ENCODE measurements at regions not wholly inside any gene's neighbourhood (a gene's known extent, or its start where the extent isn't known, plus 50 kb on each side); places are given as distances from the start of the nearest gene placed in this dataset.
"Not testable (repeated sequence)": the region's sequence is repeated elsewhere in the genome, so short reads cannot be mapped to it uniquely, and the experiment has no call there.

DNA sequence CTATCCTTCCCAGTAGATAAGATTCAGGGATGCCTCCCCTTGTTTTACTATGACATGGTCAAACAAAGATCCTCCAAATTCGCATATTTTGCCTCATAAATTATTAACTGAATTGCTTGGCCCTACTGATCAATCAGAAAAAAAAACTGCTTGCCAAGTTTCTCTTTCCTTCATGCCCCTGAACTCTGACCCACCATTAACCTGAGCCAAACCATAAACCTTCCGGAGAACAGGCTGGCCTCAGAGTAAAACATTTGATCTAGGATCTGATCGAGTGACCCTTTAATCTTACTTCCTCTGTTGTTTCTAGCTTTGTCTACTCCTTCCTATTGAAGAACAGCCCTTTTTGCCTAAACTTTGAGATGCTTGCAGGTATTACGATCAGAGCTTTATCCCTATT lies 209.7 kb upstream of the FAM47A start:
- Histone ChIP-seq H3K36me3 (no peaks in the 10 kb centered on the region), H3K27me3 (ENCODE audit: low read depth) (no peaks in the 10 kb centered on the region), H3K27ac (no peak overlapping the region), H3K9me3 (no peaks in the 10 kb centered on the region), H3K4me1 (no peaks in the 10 kb centered on the region), H3K4me3 (no peak overlapping the region)
- TF ChIP-seq, protein P1, sequence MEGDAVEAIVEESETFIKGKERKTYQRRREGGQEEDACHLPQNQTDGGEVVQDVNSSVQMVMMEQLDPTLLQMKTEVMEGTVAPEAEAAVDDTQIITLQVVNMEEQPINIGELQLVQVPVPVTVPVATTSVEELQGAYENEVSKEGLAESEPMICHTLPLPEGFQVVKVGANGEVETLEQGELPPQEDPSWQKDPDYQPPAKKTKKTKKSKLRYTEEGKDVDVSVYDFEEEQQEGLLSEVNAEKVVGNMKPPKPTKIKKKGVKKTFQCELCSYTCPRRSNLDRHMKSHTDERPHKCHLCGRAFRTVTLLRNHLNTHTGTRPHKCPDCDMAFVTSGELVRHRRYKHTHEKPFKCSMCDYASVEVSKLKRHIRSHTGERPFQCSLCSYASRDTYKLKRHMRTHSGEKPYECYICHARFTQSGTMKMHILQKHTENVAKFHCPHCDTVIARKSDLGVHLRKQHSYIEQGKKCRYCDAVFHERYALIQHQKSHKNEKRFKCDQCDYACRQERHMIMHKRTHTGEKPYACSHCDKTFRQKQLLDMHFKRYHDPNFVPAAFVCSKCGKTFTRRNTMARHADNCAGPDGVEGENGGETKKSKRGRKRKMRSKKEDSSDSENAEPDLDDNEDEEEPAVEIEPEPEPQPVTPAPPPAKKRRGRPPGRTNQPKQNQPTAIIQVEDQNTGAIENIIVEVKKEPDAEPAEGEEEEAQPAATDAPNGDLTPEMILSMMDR (IDR thresholded peaks at IDR 0.05), result no peak
- no peak for DNase-seq
- intact Hi-C loops (cut with DNase I), result no loop called here
- ATAC-seq, result no peak

DNA sequence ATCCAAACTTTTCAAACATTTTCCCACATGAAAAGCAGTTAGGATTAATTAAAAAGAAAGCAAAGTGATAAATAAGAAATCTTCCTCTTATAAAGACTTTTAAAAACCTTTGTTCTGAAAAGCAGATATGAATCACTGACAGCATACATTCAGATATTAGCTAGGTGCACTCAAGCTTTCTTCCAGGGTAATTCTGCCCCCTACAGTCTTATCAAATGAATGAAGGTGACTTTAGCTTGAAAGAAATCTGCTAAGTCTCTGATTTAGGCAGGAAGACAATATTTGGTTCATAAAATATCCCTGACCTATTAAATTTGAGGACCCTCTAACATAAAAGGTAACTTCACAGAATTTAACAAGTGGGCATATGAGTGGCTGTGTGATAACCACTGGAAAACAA lies 209.1 kb upstream of the FAM47A start:
- ATAC-seq (no peak), DNase-seq (no peak)
- H3K4me1 ChIP-seq, result no peaks in the 10 kb centered on the region
- no peak overlapping the region for H3K27ac ChIP-seq
- intact Hi-C loops (cut with DNase I), result no loop called here
- no peaks in the 10 kb centered on the region for H3K27me3 ChIP-seq (ENCODE audit: low read depth)
- TF ChIP-seq, protein P1 (IDR thresholded peaks at IDR 0.05), result no peak
- no peaks in the 10 kb centered on the region for H3K36me3 ChIP-seq
- no peak overlapping the region for H3K4me3 ChIP-seq
- no peaks in the 10 kb centered on the region for H3K9me3 ChIP-seq

DNA sequence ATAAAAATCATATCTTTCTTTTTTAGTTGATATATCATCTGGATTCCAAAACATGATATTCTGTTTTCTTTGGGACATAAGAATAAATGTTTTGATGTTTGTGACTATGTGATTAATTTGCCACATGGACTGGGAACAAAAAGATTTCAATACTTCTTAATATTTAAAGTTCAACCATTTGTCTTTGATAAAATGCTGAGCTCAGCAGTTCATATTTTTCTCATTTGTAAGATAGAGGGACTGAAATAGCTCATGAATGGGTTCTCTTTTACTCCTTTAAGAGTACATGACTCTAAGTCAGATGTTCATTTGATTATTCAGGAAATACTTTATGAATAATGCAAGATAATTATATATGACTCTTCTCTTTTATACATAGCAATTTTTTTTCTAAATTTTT lies 205.9 kb upstream of the FAM47A start:
- H3K36me3 ChIP-seq, result no peaks in the 10 kb centered on the region
- DNase-seq (no peak), ATAC-seq (no peak)
- H3K9me3 ChIP-seq, result no peaks in the 10 kb centered on the region
- H3K4me1 ChIP-seq, result no peaks in the 10 kb centered on the region
- no peaks in the 10 kb centered on the region for H3K27me3 ChIP-seq (ENCODE audit: low read depth)
- no peak overlapping the region for H3K27ac ChIP-seq
- no peak overlapping the region for H3K4me3 ChIP-seq
- TF ChIP-seq, protein P1 (IDR thresholded peaks at IDR 0.05), result no peak
- intact Hi-C loops (cut with DNase I), result no loop called here

DNA sequence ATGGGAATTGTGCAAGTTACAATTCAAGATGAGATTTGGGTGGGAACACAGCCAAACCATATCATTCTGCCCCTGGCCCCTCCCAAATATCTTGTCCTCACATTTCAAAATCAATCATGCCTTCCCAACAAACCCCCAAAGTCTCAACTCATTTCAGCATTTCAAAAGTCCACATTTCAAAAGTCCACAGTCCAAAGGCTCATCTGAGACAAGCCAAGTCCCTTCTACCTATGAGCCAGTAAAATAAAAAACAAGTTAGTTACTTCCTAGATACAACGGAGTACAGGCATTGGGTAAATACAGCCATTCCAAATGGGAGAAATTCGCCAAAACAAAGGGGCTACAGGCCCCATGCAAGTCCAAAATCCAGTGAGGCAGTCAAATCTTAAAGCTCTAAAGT lies 203.3 kb upstream of the FAM47A start:
- not testable (repeated sequence) for H3K4me3 ChIP-seq

DNA sequence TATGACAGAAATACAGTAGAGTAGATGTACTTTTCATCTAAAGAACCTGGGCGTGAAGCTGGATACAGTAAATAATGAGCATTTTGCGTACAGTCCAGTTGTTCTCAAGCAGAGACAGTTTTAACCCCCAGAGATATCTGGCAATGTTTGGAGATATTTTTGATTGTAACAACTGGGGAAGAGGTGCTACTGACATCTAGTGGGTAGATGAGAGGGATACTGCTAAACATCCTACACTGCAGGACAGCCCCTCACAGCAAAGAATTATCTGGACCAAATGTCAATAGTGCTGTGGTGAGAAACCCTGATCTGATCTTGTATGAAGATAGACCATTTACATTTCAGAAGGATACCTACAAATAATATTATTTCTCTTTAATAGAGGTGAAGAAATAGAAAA lies 200.2 kb upstream of the FAM47A start:
- no peak overlapping the region for H3K27ac ChIP-seq
- no peaks in the 10 kb centered on the region for H3K36me3 ChIP-seq
- no peaks in the 10 kb centered on the region for H3K27me3 ChIP-seq (ENCODE audit: low read depth)
- no peak for DNase-seq
- ATAC-seq, result no peak
- H3K9me3 ChIP-seq, result no peaks in the 10 kb centered on the region
- intact Hi-C loops (cut with DNase I), result no loop called here
- H3K4me3 ChIP-seq, result no peak overlapping the region
- H3K4me1 ChIP-seq, result no peaks in the 10 kb centered on the region
- TF ChIP-seq, protein P1 (IDR thresholded peaks at IDR 0.05), result peak; percentile 6

More for the DNA sequence above, 203.3 kb upstream of the FAM47A start:
- H3K4me1 ChIP-seq; H3K27me3 ChIP-seq (ENCODE audit: low read depth); DNase-seq; H3K9me3 ChIP-seq; H3K27ac ChIP-seq; H3K36me3 ChIP-seq; ATAC-seq; intact Hi-C loops (cut with DNase I): not testable (repeated sequence)

DNA sequence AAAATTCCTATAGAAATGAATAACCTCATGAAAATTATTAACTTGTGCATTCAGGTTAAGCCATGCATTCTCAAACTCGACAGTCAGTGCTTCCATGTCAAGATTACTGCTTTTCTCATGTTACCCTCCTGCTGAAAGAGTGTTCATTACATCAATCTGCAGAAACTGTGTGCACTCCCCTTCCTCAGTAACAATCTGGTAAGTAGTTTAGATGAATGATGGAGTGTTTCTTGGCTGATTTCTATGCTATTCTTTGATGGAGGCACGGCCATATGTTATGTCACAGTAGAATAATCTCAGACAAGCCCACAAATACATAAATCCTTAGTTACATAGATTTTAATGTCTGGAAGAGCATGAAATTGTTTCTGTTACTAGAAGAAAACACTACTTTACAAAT lies 193.3 kb upstream of the FAM47A start:
- TF ChIP-seq, protein P1 (IDR thresholded peaks at IDR 0.05), result no peak
- Histone ChIP-seq H3K27ac (no peak overlapping the region), H3K9me3 (no peaks in the 10 kb centered on the region), H3K4me1 (no peaks in the 10 kb centered on the region), H3K36me3 (no peaks in the 10 kb centered on the region), H3K4me3 (no peak overlapping the region), H3K27me3 (ENCODE audit: low read depth) (no peaks in the 10 kb centered on the region)
- ATAC-seq (no peak), DNase-seq (no peak)
- intact Hi-C loops (cut with DNase I), result no loop called here

DNA sequence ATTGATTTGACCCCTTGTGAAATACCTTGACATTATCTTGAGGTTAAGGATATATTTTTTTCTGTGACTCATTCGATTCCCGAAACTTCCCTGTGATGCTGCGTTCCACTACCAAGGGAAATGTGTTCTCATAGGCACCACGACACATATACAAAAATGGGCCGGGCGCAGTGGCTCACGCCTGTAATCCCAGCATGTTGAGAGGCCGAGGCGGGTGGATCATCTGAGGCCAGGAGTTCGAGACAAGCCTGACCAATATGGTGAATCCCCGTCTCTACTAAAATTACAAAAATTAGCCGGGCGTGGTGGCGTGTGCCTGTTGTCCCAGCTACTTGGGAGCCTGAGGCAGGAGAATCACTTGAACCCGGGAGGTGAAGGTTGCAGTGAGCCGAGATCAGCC lies 188.3 kb upstream of the FAM47A start:
- H3K36me3 ChIP-seq; H3K4me1 ChIP-seq; H3K27ac ChIP-seq; H3K27me3 ChIP-seq (ENCODE audit: low read depth); intact Hi-C loops (cut with DNase I); DNase-seq; ATAC-seq; H3K4me3 ChIP-seq; H3K9me3 ChIP-seq: not testable (repeated sequence)

Measured in lower lobe of right lung (tissue), 2 donors.